ENCODE measurements at regions not wholly inside any gene's neighbourhood (a gene's known extent, or its start where the extent isn't known, plus 50 kb on each side); places are given as distances from the start of the nearest gene placed in this dataset.

- TF ChIP-seq, protein P1, sequence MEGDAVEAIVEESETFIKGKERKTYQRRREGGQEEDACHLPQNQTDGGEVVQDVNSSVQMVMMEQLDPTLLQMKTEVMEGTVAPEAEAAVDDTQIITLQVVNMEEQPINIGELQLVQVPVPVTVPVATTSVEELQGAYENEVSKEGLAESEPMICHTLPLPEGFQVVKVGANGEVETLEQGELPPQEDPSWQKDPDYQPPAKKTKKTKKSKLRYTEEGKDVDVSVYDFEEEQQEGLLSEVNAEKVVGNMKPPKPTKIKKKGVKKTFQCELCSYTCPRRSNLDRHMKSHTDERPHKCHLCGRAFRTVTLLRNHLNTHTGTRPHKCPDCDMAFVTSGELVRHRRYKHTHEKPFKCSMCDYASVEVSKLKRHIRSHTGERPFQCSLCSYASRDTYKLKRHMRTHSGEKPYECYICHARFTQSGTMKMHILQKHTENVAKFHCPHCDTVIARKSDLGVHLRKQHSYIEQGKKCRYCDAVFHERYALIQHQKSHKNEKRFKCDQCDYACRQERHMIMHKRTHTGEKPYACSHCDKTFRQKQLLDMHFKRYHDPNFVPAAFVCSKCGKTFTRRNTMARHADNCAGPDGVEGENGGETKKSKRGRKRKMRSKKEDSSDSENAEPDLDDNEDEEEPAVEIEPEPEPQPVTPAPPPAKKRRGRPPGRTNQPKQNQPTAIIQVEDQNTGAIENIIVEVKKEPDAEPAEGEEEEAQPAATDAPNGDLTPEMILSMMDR (IDR thresholded peaks at IDR 0.05) = no peak
- ATAC-seq (ENCODE audit: low FRiP score) (no peak), DNase-seq (ENCODE audit: low spot score) (no peak)
Measured at GRCh38 chr11:127332896-127333295, 332.3 kb upstream of the KIRREL3 start.

GRCh38 chr11:127330044-127330443, 329.5 kb upstream of the KIRREL3 start:
- no peak for ATAC-seq (ENCODE audit: low FRiP score)
- no peak for DNase-seq (ENCODE audit: low spot score)
- TF ChIP-seq, protein P1 (IDR thresholded peaks at IDR 0.05) = no peak

- no peak for ATAC-seq (ENCODE audit: low FRiP score)
- DNase-seq (ENCODE audit: low spot score) = no peak
- TF ChIP-seq, protein P1 (IDR thresholded peaks at IDR 0.05) = no peak
Measured at GRCh38 chr11:127308291-127308690, 307.7 kb upstream of the KIRREL3 start.

DNA sequence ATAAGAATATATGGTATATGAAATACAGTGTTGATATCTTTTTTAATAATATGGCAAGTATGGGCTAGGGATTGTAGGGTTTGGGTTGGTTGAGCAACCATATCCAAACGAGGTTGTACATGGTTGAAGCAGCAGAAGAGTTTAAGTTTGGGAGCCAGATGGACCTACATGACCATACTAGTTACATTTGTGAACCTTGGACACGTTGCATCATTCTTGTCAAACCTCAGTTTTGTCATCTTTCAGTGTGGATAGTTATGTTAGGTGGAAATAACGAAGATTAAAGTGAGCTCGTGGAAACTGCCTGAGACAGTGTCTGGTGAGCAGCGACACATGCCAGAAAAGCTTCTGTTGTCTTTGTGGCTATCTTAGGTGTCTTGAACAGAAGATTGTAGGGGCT, 307.1 kb upstream of the KIRREL3 start:
- ATAC-seq (ENCODE audit: low FRiP score) (no peak), DNase-seq (ENCODE audit: low spot score) (no peak)
- TF ChIP-seq, protein P1 (IDR thresholded peaks at IDR 0.05) = no peak

DNA sequence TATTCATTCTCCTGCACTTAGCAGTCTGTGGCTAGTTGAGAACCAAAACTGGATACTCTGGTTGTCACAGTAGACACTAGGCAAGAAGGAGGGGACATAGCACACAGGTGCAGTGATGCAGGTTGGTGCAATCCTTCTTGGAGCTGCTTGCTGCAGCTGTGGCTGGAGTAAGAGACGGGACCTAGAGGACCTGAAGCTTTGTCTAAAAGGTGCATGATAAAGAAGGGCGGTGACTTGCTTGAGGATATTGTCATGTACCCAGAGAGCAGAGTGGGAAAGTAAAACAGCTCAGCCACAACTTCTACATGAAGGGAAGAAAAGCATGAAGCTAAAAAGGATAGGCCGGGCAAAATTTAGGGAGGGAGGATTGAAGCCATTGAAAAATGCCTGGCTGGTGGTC, 304.1 kb upstream of the KIRREL3 start:
- no peak for ATAC-seq (ENCODE audit: low FRiP score)
- TF ChIP-seq, protein P1 (IDR thresholded peaks at IDR 0.05) = no peak
- DNase-seq (ENCODE audit: low spot score) = no peak

DNA sequence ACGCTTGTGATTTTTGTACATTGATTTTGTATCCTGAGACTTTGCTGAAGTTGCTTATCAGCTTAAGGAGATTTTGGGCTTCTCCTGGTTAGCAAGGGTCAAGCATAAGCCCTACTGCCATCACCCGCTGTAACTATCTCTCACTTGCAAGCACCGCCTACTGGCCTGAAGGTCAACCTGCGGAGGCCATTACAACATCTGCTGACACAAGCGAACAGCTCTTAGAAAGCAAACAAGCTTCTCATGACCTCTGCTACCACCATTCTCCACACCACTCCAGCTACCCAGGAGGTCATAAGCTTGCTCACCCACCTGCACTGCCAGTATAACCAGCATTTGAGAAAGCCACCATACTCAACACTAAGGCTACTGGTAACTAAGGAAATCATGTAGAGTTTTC, 288.4 kb upstream of the KIRREL3 start:
- TF ChIP-seq, protein P1 (IDR thresholded peaks at IDR 0.05) = no peak
- DNase-seq (ENCODE audit: low spot score) (no peak), ATAC-seq (ENCODE audit: low FRiP score) (no peak)

GRCh38 chr11:127281534-127281933, 281.0 kb upstream of the KIRREL3 start:
- ATAC-seq (ENCODE audit: low FRiP score) = no peak
- TF ChIP-seq, protein P1 (IDR thresholded peaks at IDR 0.05) = no peak
- DNase-seq (ENCODE audit: low spot score) = no peak

Measured in omental fat pad (tissue), 3 donors.